Neural cell (in vitro differentiated cells): ENCODE measurements at regions not wholly inside any gene's neighbourhood (a gene's known extent, or its start where the extent isn't known, plus 50 kb on each side); places are given as distances from the start of the nearest gene placed in this dataset.

ENCODE experiments used
- H2AFZ ChIP-seq: fragments of 200-600, 300-800 bp; sonication (generic), shearing (Covaris generic); 2 replicates; pipeline ENCODE4 v1.6.0; 2014; ENCODE audit warnings: low read depth, mild to moderate bottlenecking, antibody characterized with exemption, low read length, moderate library complexity
- H3F3A ChIP-seq: fragments of 200-600 bp; shearing (Covaris generic); 2 replicates; pipeline ENCODE4 v1.6.1; 2016; ENCODE audit warnings: mild to moderate bottlenecking, moderate library complexity, mixed read lengths, antibody characterized with exemption, low read length; ENCODE audit not compliant: insufficient read depth, poor library complexity, severe bottlenecking
- H3K27ac ChIP-seq: fragments of 200-600, 300-800 bp; sonication (generic), shearing (Covaris generic); 2 replicates; pipeline ENCODE4 v1.5.1; 2014; ENCODE audit warnings: mild to moderate bottlenecking, low read length, moderate library complexity
- H3K27me3 ChIP-seq: fragments of 300-800, 200-600 bp; sonication (generic), shearing (Covaris generic); 2 replicates; pipeline ENCODE4 v1.6.0; 2014; ENCODE audit warnings: mild to moderate bottlenecking, low read depth, low read length, moderate library complexity; ENCODE audit not compliant: insufficient read depth
- H3K36me3 ChIP-seq: fragments of 300-800, 200-600 bp; sonication (generic), shearing (Covaris generic); 2 replicates; pipeline ENCODE4 v1.5.1; 2014; ENCODE audit warnings: mild to moderate bottlenecking, antibody characterized with exemption, low read length, moderate library complexity; ENCODE audit not compliant: insufficient read depth
- H3K4me2 ChIP-seq: fragments of 300-800, 200-600 bp; sonication (generic), shearing (Covaris generic); 2 replicates; pipeline ENCODE4 v1.6.0; 2014; ENCODE audit warnings: mild to moderate bottlenecking, low read length
- H3K4me3 ChIP-seq: fragments of 300-800, 200-600 bp; sonication (generic), shearing (Covaris generic); 2 replicates; pipeline ENCODE4 v1.5.1; 2014; ENCODE audit warnings: mild to moderate bottlenecking, low read length, moderate library complexity
- H3K79me2 ChIP-seq: fragments of 200-600 bp; shearing (Covaris generic); replicated peaks from 2 replicates; pipeline ENCODE4 v1.6.0; 2014; ENCODE audit warnings: mild to moderate bottlenecking, low read length, moderate library complexity; ENCODE audit not compliant: insufficient read depth
- H3K9ac ChIP-seq: fragments of 300-800, 200-600 bp; sonication (generic), shearing (Covaris generic); 2 replicates; pipeline ENCODE4 v1.6.1; 2016; ENCODE audit warnings: mild to moderate bottlenecking, low read length, mixed read lengths
- H3K9me2 ChIP-seq: fragments of 200-600 bp; shearing (Covaris generic); 2 replicates; pipeline ENCODE4 v1.6.1; 2016; ENCODE audit warnings: mild to moderate bottlenecking, low read length, mixed read lengths; ENCODE audit not compliant: insufficient read depth
- H3K9me3 ChIP-seq: fragments of 200-600, 300-800 bp; sonication (generic), shearing (Covaris generic); 2 replicates; pipeline ENCODE4 v1.6.1; 2016; ENCODE audit warnings: mild to moderate bottlenecking, mixed run types, low read length, moderate library complexity, mixed read lengths
- H4K20me1 ChIP-seq: fragments of 200-600 bp; shearing (Covaris generic); 2 replicates; pipeline ENCODE4 v1.6.1; 2016; ENCODE audit warnings: mild to moderate bottlenecking, mixed run types; ENCODE audit not compliant: insufficient read depth
- CTCF ChIP-seq: fragments of 450-650 bp; IDR thresholded peaks from 2 replicates; pipeline ENCODE4 v1.5.1; 2014; ENCODE audit warnings: antibody characterized with exemption, mild to moderate bottlenecking, moderate library complexity; ENCODE audit not compliant: poor library complexity, severe bottlenecking
- EP300 ChIP-seq: fragments of 450-650 bp; conservative IDR thresholded peaks from 2 replicates; pipeline ENCODE4 v1.6.1; 2014; ENCODE audit warnings: antibody characterized with exemption, mild to moderate bottlenecking, moderate library complexity; ENCODE audit not compliant: poor library complexity, severe bottlenecking
- EZH2 ChIP-seq: fragments of 200-600, 300-800 bp; shearing (Covaris generic), sonication (generic); IDR thresholded peaks from 2 replicates; pipeline ENCODE4 v1.6.1; 2014; ENCODE audit warnings: antibody characterized with exemption, low read length, borderline replicate concordance, mild to moderate bottlenecking; ENCODE audit not compliant: insufficient read depth, poor library complexity, severe bottlenecking
- MXI1 ChIP-seq: fragments of 450-650 bp; conservative IDR thresholded peaks from 2 replicates; pipeline ENCODE4 v1.6.1; 2014; ENCODE audit warnings: antibody characterized with exemption, mild to moderate bottlenecking; ENCODE audit not compliant: poor library complexity, severe bottlenecking
- POLR2AphosphoS5 ChIP-seq: IDR thresholded peaks from 2 replicates; pipeline ENCODE4 v1.6.1; 2012
- RAD21 ChIP-seq: fragments of 450-650 bp; conservative IDR thresholded peaks from 2 replicates; pipeline ENCODE4 v1.6.1; 2014; ENCODE audit warnings: antibody characterized with exemption, mild to moderate bottlenecking, moderate library complexity
- REST ChIP-seq: IDR thresholded peaks from 2 replicates; pipeline ENCODE4 v1.6.1; 2012; ENCODE audit warnings: borderline replicate concordance
- SMC3 ChIP-seq: fragments of 450-650 bp; conservative IDR thresholded peaks from 2 replicates; pipeline ENCODE4 v1.6.1; 2014; ENCODE audit warnings: antibody characterized with exemption, mild to moderate bottlenecking, moderate library complexity; ENCODE audit not compliant: poor library complexity
- TAF1 ChIP-seq: IDR thresholded peaks from 2 replicates; pipeline ENCODE4 v1.6.1; 2012; ENCODE audit warnings: low read depth

GRCh38 chr14:48456051-48456450 lies 780.6 kb upstream of the MDGA2 start:
- H3K4me2 ChIP-seq, result no peak overlapping the region
- no peak overlapping the region for H3K27ac ChIP-seq
- H3K4me3 ChIP-seq, result no peak overlapping the region
- no peaks in the 10 kb centered on the region for H3F3A ChIP-seq
- no peaks in the 10 kb centered on the region for H3K27me3 ChIP-seq
- no peak overlapping the region for H3K9ac ChIP-seq
- H2AFZ ChIP-seq, result no peak overlapping the region
- H4K20me1 ChIP-seq, result no peaks in the 10 kb centered on the region
- H3K9me2 ChIP-seq, result no peaks in the 10 kb centered on the region
- no peaks in the 10 kb centered on the region for H3K36me3 ChIP-seq
- no peaks in the 10 kb centered on the region for H3K79me2 ChIP-seq
- H3K9me3 ChIP-seq, result no peaks in the 10 kb centered on the region
- TF ChIP-seq EP300 (no peak), RAD21 (no peak), SMC3 (no peak), REST (no peak), POLR2AphosphoS5 (no peak), CTCF (no peak), MXI1 (no peak), EZH2 (no peak), TAF1 (no peak)

GRCh38 chr14:48454887-48455286 lies 779.5 kb upstream of the MDGA2 start:
- Histone ChIP-seq H3K4me2 (no peak overlapping the region), H3K9ac (no peak overlapping the region), H3K36me3 (no peaks in the 10 kb centered on the region), H3F3A (no peaks in the 10 kb centered on the region), H3K4me3 (no peak overlapping the region), H4K20me1 (no peaks in the 10 kb centered on the region), H3K27me3 (no peaks in the 10 kb centered on the region), H3K9me2 (no peaks in the 10 kb centered on the region), H3K27ac (no peak overlapping the region), H2AFZ (no peak overlapping the region), H3K79me2 (no peaks in the 10 kb centered on the region), H3K9me3 (no peaks in the 10 kb centered on the region)
- TF ChIP-seq POLR2AphosphoS5 (no peak), RAD21 (no peak), TAF1 (no peak), EP300 (no peak), SMC3 (no peak), MXI1 (no peak)
